Upper lobe of left lung (tissue), 4 donors: ENCODE measurements at regions not wholly inside any gene's neighbourhood (a gene's known extent, or its start where the extent isn't known, plus 50 kb on each side); places are given as distances from the start of the nearest gene placed in this dataset.

Source experiments
- POLR2A ChIP-seq, 4 donors: fragments of 450-650 bp; IDR thresholded peaks; one replicate each; pipeline ENCODE4 v1.5.1; 2016 to 2017; ENCODE audit warnings: antibody characterized with exemption in 4 of 4, mild to moderate bottlenecking in 2 of 4
- TF ChIP-seq, protein P1 (sequence below), 6 experiments: fragments of 450-650 bp in 4 of 6; fragments of 200-600 bp in 2 of 6; sonication (generic) in 2 of 6; IDR thresholded peaks; one replicate each; pipeline ENCODE4 v1.5.1; 2016 to 2019; ENCODE audit warnings: antibody characterized with exemption in 6 of 6

DNA sequence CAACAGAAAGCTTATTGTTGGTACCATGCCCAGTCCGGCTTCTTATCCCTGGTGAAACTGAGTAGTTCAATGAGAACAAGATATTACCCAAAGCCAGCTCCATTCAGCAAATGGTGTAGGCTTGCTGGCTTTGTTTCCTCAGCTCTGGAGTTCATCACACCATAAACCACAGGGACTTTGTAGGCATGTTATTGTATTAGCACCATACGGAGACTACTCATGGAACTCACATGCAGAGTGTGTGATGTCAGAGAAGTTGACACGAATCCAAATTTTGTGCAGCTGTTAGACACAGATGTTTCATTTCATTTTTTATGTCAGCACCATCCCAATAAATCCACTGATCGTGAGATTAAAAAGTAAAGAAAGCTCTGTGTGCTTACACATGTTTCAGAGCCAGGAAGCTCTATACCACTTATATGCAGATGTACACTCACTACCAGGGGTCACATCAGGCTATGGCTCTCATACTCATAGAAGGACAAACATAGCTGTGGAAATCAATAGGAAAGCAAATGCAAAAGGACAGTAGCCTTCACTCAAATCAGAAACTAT lies 63.4 kb upstream of the LEKR1 start:
- TF ChIP-seq, protein P1, sequence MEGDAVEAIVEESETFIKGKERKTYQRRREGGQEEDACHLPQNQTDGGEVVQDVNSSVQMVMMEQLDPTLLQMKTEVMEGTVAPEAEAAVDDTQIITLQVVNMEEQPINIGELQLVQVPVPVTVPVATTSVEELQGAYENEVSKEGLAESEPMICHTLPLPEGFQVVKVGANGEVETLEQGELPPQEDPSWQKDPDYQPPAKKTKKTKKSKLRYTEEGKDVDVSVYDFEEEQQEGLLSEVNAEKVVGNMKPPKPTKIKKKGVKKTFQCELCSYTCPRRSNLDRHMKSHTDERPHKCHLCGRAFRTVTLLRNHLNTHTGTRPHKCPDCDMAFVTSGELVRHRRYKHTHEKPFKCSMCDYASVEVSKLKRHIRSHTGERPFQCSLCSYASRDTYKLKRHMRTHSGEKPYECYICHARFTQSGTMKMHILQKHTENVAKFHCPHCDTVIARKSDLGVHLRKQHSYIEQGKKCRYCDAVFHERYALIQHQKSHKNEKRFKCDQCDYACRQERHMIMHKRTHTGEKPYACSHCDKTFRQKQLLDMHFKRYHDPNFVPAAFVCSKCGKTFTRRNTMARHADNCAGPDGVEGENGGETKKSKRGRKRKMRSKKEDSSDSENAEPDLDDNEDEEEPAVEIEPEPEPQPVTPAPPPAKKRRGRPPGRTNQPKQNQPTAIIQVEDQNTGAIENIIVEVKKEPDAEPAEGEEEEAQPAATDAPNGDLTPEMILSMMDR (IDR thresholded peaks at IDR 0.05), result no peak
- no peak for TF ChIP-seq POLR2A (IDR thresholded peaks at IDR 0.05)
